ENCODE measurements at regions not wholly inside any gene's neighbourhood (a gene's known extent, or its start where the extent isn't known, plus 50 kb on each side); places are given as distances from the start of the nearest gene placed in this dataset.

DNA sequence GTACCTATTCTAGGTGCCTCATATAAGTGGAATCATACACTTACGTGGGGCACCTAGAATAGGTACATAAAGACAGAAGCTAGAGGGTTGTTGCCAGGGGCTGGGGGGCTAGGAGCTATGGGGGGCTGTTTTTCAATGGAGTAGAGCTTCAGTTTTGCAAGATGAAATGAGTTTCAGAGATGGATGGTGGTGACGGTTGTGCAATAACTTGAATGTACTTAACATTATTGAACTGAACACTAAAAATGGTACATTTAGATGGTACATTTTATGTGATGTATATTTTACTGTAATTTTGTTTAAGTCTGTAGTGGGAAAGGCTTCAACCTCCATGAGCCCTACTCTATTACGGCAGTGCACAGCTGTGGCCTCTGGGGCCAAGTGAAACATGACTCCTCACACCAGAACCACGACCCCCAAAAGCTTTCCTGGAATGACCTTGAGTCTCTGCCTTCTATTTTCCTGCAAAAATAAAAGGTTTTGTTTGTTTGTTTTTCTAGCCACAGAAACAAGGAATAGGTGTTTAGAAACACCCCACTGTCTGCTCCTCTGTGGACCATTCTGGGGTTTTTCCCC lies 147.3 kb upstream of the PLXNA4 start:
- TF ChIP-seq POLR2A (IDR thresholded peaks at IDR 0.05) = no peak
- TF ChIP-seq, protein P1, sequence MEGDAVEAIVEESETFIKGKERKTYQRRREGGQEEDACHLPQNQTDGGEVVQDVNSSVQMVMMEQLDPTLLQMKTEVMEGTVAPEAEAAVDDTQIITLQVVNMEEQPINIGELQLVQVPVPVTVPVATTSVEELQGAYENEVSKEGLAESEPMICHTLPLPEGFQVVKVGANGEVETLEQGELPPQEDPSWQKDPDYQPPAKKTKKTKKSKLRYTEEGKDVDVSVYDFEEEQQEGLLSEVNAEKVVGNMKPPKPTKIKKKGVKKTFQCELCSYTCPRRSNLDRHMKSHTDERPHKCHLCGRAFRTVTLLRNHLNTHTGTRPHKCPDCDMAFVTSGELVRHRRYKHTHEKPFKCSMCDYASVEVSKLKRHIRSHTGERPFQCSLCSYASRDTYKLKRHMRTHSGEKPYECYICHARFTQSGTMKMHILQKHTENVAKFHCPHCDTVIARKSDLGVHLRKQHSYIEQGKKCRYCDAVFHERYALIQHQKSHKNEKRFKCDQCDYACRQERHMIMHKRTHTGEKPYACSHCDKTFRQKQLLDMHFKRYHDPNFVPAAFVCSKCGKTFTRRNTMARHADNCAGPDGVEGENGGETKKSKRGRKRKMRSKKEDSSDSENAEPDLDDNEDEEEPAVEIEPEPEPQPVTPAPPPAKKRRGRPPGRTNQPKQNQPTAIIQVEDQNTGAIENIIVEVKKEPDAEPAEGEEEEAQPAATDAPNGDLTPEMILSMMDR (IDR thresholded peaks at IDR 0.05) = no peak

Data from esophagus squamous epithelium (tissue), 4 donors.